ENCODE measurements at regions not wholly inside any gene's neighbourhood (a gene's known extent, or its start where the extent isn't known, plus 50 kb on each side); places are given as distances from the start of the nearest gene placed in this dataset.

DNA sequence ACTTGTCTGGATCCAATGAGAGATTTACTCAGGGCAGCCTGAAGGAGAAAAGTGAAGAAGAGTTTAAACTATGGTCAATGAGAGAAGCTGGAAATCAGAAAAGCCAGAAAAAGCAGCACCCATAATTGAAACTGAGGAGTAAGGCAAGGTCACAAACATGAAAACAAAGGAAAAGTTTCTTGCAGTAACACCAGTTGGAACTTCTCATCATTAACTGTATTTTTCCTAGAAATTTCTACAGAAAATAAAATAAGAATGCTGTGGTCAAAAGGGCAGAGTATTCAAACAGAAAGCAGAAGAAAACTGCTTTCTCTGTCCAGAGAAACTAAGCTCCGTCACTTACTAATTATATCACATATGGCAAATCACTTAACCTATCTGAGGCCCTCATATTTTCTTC lies 102.2 kb downstream of the OR13H1 start:
- Histone ChIP-seq H2AFZ (ENCODE audit: low read depth, low read length) (no peak overlapping the region), H4K20me1 (replicated peaks; ENCODE audit: control insufficient read depth, extremely low read depth, insufficient read depth, low read length) (no peaks in the 10 kb centered on the region), H3K9ac (replicated peaks; ENCODE audit: extremely low read depth, insufficient read depth, low read length) (no peak overlapping the region), H3K36me3 (ENCODE audit: control insufficient read depth in 2 of 2, extremely low read depth in 1 of 2, insufficient read depth in 2 of 2, low read length in 2 of 2) (no peaks in the 10 kb centered on the region), H3K4me3 (replicated peaks in 1 of 3; ENCODE audit: insufficient read depth in 1 of 3, low read depth in 1 of 3, low read length in 3 of 3) (no peak overlapping the region), H3K4me2 (ENCODE audit: insufficient read depth, low read length) (no peak overlapping the region), H3K9me1 (replicated peaks; ENCODE audit: control insufficient read depth, extremely low read depth, insufficient read depth, low read length) (no peaks in the 10 kb centered on the region), H3K4me1 (ENCODE audit: control insufficient read depth, extremely low read depth, insufficient read depth, low read length) (no peaks in the 10 kb centered on the region), H3K27me3 (ENCODE audit: control insufficient read depth in 2 of 2, insufficient read depth in 2 of 2, low read length in 2 of 2) (no peaks in the 10 kb centered on the region), H3K79me2 (ENCODE audit: control insufficient read depth, insufficient read depth, low read length) (no peaks in the 10 kb centered on the region), H3K9me3 (replicated peaks; ENCODE audit: control insufficient read depth, insufficient read depth, low read length) (no peaks in the 10 kb centered on the region), H3K27ac (ENCODE audit: insufficient read depth, low read depth, low read length) (no peak overlapping the region)
- ChIA-PET POLR2A (no interaction called here), CTCF (no interaction called here)
- no peak for FAIRE-seq
- BruUV-seq (replicated peaks): no TSS peak
- DNase-seq (ENCODE audit: low read depth, low spot score): no peak
- TF ChIP-seq FOS (IDR thresholded peaks at IDR 0.05; ENCODE audit: borderline replicate concordance, insufficient read depth, low read length): no peak
- no peak for TF ChIP-seq EZH2 (IDR thresholded peaks at IDR 0.05; ENCODE audit: borderline replicate concordance, low read depth, low read length, severe bottlenecking)
- no peak for TF ChIP-seq GATA2 (IDR thresholded peaks at IDR 0.05; ENCODE audit: insufficient read depth, insufficient read length, low read depth, low read length)
- TF ChIP-seq MYC (IDR thresholded peaks at IDR 0.05; ENCODE audit: low read depth, low read length): no peak
- TF ChIP-seq, protein P1, sequence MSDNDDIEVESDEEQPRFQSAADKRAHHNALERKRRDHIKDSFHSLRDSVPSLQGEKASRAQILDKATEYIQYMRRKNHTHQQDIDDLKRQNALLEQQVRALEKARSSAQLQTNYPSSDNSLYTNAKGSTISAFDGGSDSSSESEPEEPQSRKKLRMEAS (IDR thresholded peaks at IDR 0.05; ENCODE audit: insufficient read depth, insufficient read length): no peak
- TF ChIP-seq, protein P2, sequence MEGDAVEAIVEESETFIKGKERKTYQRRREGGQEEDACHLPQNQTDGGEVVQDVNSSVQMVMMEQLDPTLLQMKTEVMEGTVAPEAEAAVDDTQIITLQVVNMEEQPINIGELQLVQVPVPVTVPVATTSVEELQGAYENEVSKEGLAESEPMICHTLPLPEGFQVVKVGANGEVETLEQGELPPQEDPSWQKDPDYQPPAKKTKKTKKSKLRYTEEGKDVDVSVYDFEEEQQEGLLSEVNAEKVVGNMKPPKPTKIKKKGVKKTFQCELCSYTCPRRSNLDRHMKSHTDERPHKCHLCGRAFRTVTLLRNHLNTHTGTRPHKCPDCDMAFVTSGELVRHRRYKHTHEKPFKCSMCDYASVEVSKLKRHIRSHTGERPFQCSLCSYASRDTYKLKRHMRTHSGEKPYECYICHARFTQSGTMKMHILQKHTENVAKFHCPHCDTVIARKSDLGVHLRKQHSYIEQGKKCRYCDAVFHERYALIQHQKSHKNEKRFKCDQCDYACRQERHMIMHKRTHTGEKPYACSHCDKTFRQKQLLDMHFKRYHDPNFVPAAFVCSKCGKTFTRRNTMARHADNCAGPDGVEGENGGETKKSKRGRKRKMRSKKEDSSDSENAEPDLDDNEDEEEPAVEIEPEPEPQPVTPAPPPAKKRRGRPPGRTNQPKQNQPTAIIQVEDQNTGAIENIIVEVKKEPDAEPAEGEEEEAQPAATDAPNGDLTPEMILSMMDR (IDR thresholded peaks at IDR 0.05; ENCODE audit: extremely low read depth in 1 of 2, insufficient read depth in 1 of 2, low read depth in 1 of 2, low read length in 2 of 2): no peak
- no peak for TF ChIP-seq POLR2AphosphoS5 (IDR thresholded peaks at IDR 0.05; ENCODE audit: insufficient read depth, low read depth, low read length)
- TF ChIP-seq JUN (IDR thresholded peaks at IDR 0.05; ENCODE audit: borderline replicate concordance, insufficient read depth, insufficient read length, low read depth): no peak
- no peak for TF ChIP-seq POLR2A (IDR thresholded peaks at IDR 0.05; ENCODE audit: low read depth, low read length)
- dilution Hi-C loops (cut with MboI; ENCODE audit: extremely low pct_ligation_motif_present, low sequenced_read_pairs) (no loop called here), intact Hi-C loops (cut with micrococcal nuclease) (no loop called here)

Data from endothelial cell of umbilical vein (primary cell).